ENCODE measurements at regions not wholly inside any gene's neighbourhood (a gene's known extent, or its start where the extent isn't known, plus 50 kb on each side); places are given as distances from the start of the nearest gene placed in this dataset.

GRCh38 chr21:43330306-43330881, 96.5 kb downstream of the SIK1 start:
- Histone ChIP-seq H3K27me3 (ENCODE audit: insufficient read depth) (no peaks in the 10 kb centered on the region), H2AFZ (no peak overlapping the region), H3K79me2 (replicated peaks; ENCODE audit: insufficient read depth) (no peaks in the 10 kb centered on the region), H3K27ac (ENCODE audit: low read depth) (no peak overlapping the region), H3K9me2 (ENCODE audit: insufficient read depth) (no peaks in the 10 kb centered on the region; the same call in 1 of the 2 replicates), H3K4me2 (no peak overlapping the region), H3K36me3 (ENCODE audit: insufficient read depth) (no peaks in the 10 kb centered on the region), H3K4me3 (no peak overlapping the region), H3F3A (replicated peaks; ENCODE audit: low read depth) (no peaks in the 10 kb centered on the region), H4K20me1 (replicated peaks; ENCODE audit: insufficient read depth) (no peaks in the 10 kb centered on the region), H3K4me1 (ENCODE audit: insufficient read depth) (no peaks in the 10 kb centered on the region)
- Mint-ChIP-seq H3K27ac (no peak overlapping the region), H3K36me3 (ENCODE audit: low read depth) (peaks cover 3% of the 10 kb centered on the region; the same call in 1 of the 3 replicates), H3K9me3 (peaks cover 10% of the 10 kb centered on the region), H3K27me3 (ENCODE audit: insufficient read depth, low read depth, poor library complexity) (peaks cover 15% of the 10 kb centered on the region), H3K4me1 (peaks cover 28% of the 10 kb centered on the region), H3K4me3 (no peak overlapping the region)
- DNase-seq (ENCODE audit: low spot score): no peak
- TF ChIP-seq CTCF (conservative IDR thresholded peaks at IDR 0.05; ENCODE audit: low read depth in 2 of 2) (no peak), EZH2phosphoT487 (IDR thresholded peaks at IDR 0.05; ENCODE audit: unreplicated experiment) (no peak), EZH2 (IDR thresholded peaks at IDR 0.05; ENCODE audit: low read depth, unreplicated experiment) (no peak), NANOG (IDR thresholded peaks at IDR 0.05; ENCODE audit: borderline replicate concordance) (no peak), ETS1 (IDR thresholded peaks at IDR 0.05) (no peak), ZNF114 (CRISPR knock-in tag; IDR thresholded peaks at IDR 0.05) (no peak), STAT1 (IDR thresholded peaks at IDR 0.05; ENCODE audit: unreplicated experiment) (no peak), REST (IDR thresholded peaks at IDR 0.05; ENCODE audit: unreplicated experiment) (no peak), ZNF462 (CRISPR knock-in tag; IDR thresholded peaks at IDR 0.05) (no peak), ZNF331 (CRISPR knock-in tag; IDR thresholded peaks at IDR 0.05; ENCODE audit: low read depth) (no peak), JUNB (IDR thresholded peaks at IDR 0.05; ENCODE audit: unreplicated experiment) (no peak), CREB1 (CRISPR knock-in tag; IDR thresholded peaks at IDR 0.05; ENCODE audit: low read depth) (no peak), POLR2AphosphoS5 (IDR thresholded peaks at IDR 0.05; ENCODE audit: low read depth) (no peak)
- ATAC-seq: no peak

Data from GM23338 (cell line).